SK-N-SH (cell line): ENCODE measurements at regions not wholly inside any gene's neighbourhood (a gene's known extent, or its start where the extent isn't known, plus 50 kb on each side); places are given as distances from the start of the nearest gene placed in this dataset.

Experiments used
- CTCF ChIA-PET: fragments of 300-600, 350-600 bp; formaldehyde crosslinking; extraction: SDS; loops from one replicate; lab custom pipeline; 2021; lab: Yijun Ruan, JAX
- POLR2A ChIA-PET: fragments of 350-600 bp; sonication (Branson Sonifier 250); formaldehyde crosslinking; extraction: SDS; loops from one replicate; lab custom pipeline; 2020; ENCODE audit warnings: antibody characterized with exemption, inconsistent platforms; lab: Yijun Ruan, JAX
- DNase-seq: peaks from one replicate; pipeline ENCODE4 v3.0.0; 2012
- H2AFZ ChIP-seq: fragments of 200-600 bp; sonication (generic); 2 replicates; pipeline ENCODE4 v1.8.1; 2016; ENCODE audit warnings: antibody characterized with exemption, mild to moderate bottlenecking, low read depth
- H3F3A ChIP-seq: fragments of 200-600 bp; sonication (generic); replicated peaks from 2 replicates; pipeline ENCODE3; 2016; ENCODE audit warnings: antibody characterized with exemption, mild to moderate bottlenecking; ENCODE audit not compliant: insufficient read depth
- H3K27ac ChIP-seq, 2 experiments: fragments of 200-500 bp in 1 of 2; fragments of 200-600 bp in 1 of 2; sonication (Bioruptor generic) in 1 of 2; sonication (generic), shearing (Covaris generic) in 1 of 2; 2 replicates each; pipeline versions ENCODE4 v1.5.1 to v1.6.1; 2014 to 2016; ENCODE audit warnings: low read depth in 2 of 2, inconsistent platforms in 1 of 2, low read length in 1 of 2, mild to moderate bottlenecking in 1 of 2, mixed read lengths in 1 of 2
- H3K27me3 ChIP-seq: fragments of 200-600 bp; sonication (generic), shearing (Covaris generic); 2 replicates; pipeline ENCODE4 v1.6.1; 2016; ENCODE audit warnings: mixed run types; ENCODE audit not compliant: insufficient read depth
- H3K36me3 ChIP-seq, 2 experiments: fragments of 200-500 bp in 1 of 2; fragments of 200-600 bp in 1 of 2; sonication (Bioruptor generic) in 1 of 2; sonication (generic) in 1 of 2; replicated peaks in 1 of 2; 2 replicates each; pipeline versions ENCODE3 to v1.5.1; 2014 to 2016; ENCODE audit warnings: low read length in 1 of 2, mild to moderate bottlenecking in 1 of 2; ENCODE audit not compliant: insufficient read depth in 2 of 2, control insufficient read depth in 1 of 2
- H3K4me1 ChIP-seq, 2 experiments: fragments of 200-500 bp in 1 of 2; fragments of 200-600 bp in 1 of 2; sonication (Bioruptor generic) in 1 of 2; sonication (generic), shearing (Covaris generic) in 1 of 2; 2 replicates each; pipeline versions ENCODE4 v1.5.1 to v1.6.1; 2014 to 2016; ENCODE audit warnings: low read depth in 1 of 2, low read length in 1 of 2, mixed run types in 1 of 2; ENCODE audit not compliant: insufficient read depth in 2 of 2, control insufficient read depth in 1 of 2
- H3K4me2 ChIP-seq: fragments of 200-600 bp; sonication (generic), shearing (Covaris generic); 2 replicates; pipeline ENCODE4 v1.6.1; 2017; ENCODE audit warnings: mixed run types
- H3K4me3 ChIP-seq, 2 experiments: fragments of 200-500 bp in 1 of 2; fragments of 200-600 bp in 1 of 2; sonication (Bioruptor generic) in 1 of 2; sonication (generic), shearing (Covaris generic) in 1 of 2; 2 replicates each; pipeline versions ENCODE4 v1.5.1 to v1.8.1; 2014 to 2016; ENCODE audit warnings: low read depth in 2 of 2, inconsistent platforms in 1 of 2, low read length in 1 of 2, mild to moderate bottlenecking in 1 of 2, mixed read lengths in 1 of 2, moderate library complexity in 1 of 2
- H3K79me2 ChIP-seq: fragments of 200-600 bp; sonication (generic); 2 replicates; pipeline ENCODE4 v1.8.1; 2017; ENCODE audit warnings: mild to moderate bottlenecking; ENCODE audit not compliant: insufficient read depth
- H3K9ac ChIP-seq: fragments of 200-600 bp; sonication (generic); 2 replicates; pipeline ENCODE4 v1.6.1; 2017; ENCODE audit warnings: mixed run types
- H3K9me2 ChIP-seq: fragments of 200-600 bp; sonication (generic); 2 replicates; pipeline ENCODE4 v1.6.1; 2017; ENCODE audit warnings: mixed run types
- H3K9me3 ChIP-seq: fragments of 200-600 bp; sonication (generic); 2 replicates; pipeline ENCODE4 v1.6.1; 2017; ENCODE audit warnings: mixed run types, mild to moderate bottlenecking, moderate library complexity
- H4K20me1 ChIP-seq: fragments of 200-600 bp; sonication (generic); 2 replicates; pipeline ENCODE4 v1.6.1; 2017; ENCODE audit warnings: mild to moderate bottlenecking, mixed run types; ENCODE audit not compliant: insufficient read depth
- EP300 ChIP-seq, 2 experiments: IDR thresholded peaks; 2 replicates each; pipeline versions ENCODE4 v1.4.0 to v1.6.1; 2012; ENCODE audit warnings: borderline replicate concordance in 1 of 2, low read depth in 1 of 2, low read length in 1 of 2
- EZH2phosphoT487 ChIP-seq: fragments of 200-600 bp; sonication (generic); IDR thresholded peaks from 2 replicates; pipeline ENCODE4 v1.6.1; 2017; ENCODE audit warnings: low read depth, mixed run types, mild to moderate bottlenecking, antibody characterized with exemption, moderate library complexity, borderline replicate concordance
- IRF3 ChIP-seq: fragments of 150-350 bp; IDR thresholded peaks from 2 replicates; pipeline ENCODE4 v1.6.1; 2016; ENCODE audit warnings: mild to moderate bottlenecking, low read depth, low read length
- MEF2A ChIP-seq: IDR thresholded peaks from 2 replicates; pipeline ENCODE4 v1.4.0; 2012; ENCODE audit warnings: low read depth, borderline replicate concordance
- NRF1 ChIP-seq: IDR thresholded peaks from 2 replicates; pipeline ENCODE4 v1.6.1; 2012; ENCODE audit warnings: low read depth, mild to moderate bottlenecking, low read length
- RCOR1 ChIP-seq: fragments of 150-350 bp; IDR thresholded peaks from 2 replicates; pipeline ENCODE4 v1.6.1; 2017; ENCODE audit warnings: antibody characterized with exemption, low read length
- REST ChIP-seq: IDR thresholded peaks from 2 replicates; pipeline ENCODE4 v1.6.1; 2012; ENCODE audit warnings: mild to moderate bottlenecking, low read depth, low read length, moderate library complexity
- RXRA ChIP-seq: IDR thresholded peaks from 2 replicates; pipeline ENCODE4 v1.4.0; 2012; ENCODE audit warnings: low read depth, mild to moderate bottlenecking, borderline replicate concordance
- USF1 ChIP-seq: IDR thresholded peaks from 2 replicates; pipeline ENCODE4 v1.4.0; 2012; ENCODE audit warnings: low read depth, borderline replicate concordance
- WGBS: methylation state at CpG from one replicate; pipeline ENCODE4 v1.1.6; 2017; ENCODE audit warnings: low lambda C conversion rate; 5-methylcytosine and 5-hydroxymethylcytosine counted together
- TF ChIP-seq, protein P1 (sequence below): fragments of 200-600 bp; sonication (generic); IDR thresholded peaks from 2 replicates; pipeline ENCODE4 v1.6.1; 2017; ENCODE audit warnings: antibody characterized with exemption, mild to moderate bottlenecking, moderate library complexity

DNA sequence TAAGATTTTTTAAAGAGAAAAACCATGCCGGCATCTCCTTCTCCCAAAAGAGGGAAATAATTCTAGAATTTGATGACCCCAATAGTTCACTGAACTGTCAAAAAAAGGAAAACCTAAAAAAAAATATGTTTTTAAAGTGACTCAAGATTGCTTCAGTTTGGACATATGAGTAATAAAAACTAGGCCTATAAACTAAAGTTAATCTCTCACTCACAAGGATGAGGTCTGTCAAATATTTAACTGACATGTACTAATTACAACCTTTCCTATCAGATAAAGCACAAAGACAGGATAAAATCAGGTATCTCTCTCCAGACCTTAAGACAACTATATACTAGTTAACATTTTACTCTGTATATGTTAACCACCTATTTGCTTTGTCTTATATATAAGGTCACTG, 231.9 kb downstream of the NSUN3 start:
- ChIA-PET CTCF (interaction anchor here (2.6 kb wide), 1 partner anchor 45 kb away, joined by 8 read pairs; no protein-coding TSS in a partner anchor), POLR2A (no interaction called here)
- Histone ChIP-seq H3K4me1 (no peaks in the 10 kb centered on the region), H3K9me2 (no peaks in the 10 kb centered on the region), H3K4me3 (no peak overlapping the region), H3F3A (no peaks in the 10 kb centered on the region), H4K20me1 (no peaks in the 10 kb centered on the region), H3K4me2 (no peak overlapping the region), H3K36me3 (no peaks in the 10 kb centered on the region), H2AFZ (no peak overlapping the region), H3K27me3 (no peaks in the 10 kb centered on the region), H3K9me3 (no peaks in the 10 kb centered on the region), H3K79me2 (no peaks in the 10 kb centered on the region), H3K9ac (no peak overlapping the region), H3K27ac (no peak overlapping the region)
- no peak for DNase-seq
- no peak for TF ChIP-seq MEF2A
- no peak for TF ChIP-seq EP300 (IDR thresholded peaks at IDR 0.05; ENCODE audit: borderline replicate concordance in 1 of 2, low read depth in 1 of 2, low read length in 1 of 2)
- TF ChIP-seq USF1 = no peak
- TF ChIP-seq EZH2phosphoT487 = no peak
- no peak for TF ChIP-seq RXRA
- TF ChIP-seq RCOR1 = no peak
- TF ChIP-seq IRF3 = no peak
- TF ChIP-seq REST = no peak
- TF ChIP-seq NRF1 = no peak
- TF ChIP-seq, protein P1, sequence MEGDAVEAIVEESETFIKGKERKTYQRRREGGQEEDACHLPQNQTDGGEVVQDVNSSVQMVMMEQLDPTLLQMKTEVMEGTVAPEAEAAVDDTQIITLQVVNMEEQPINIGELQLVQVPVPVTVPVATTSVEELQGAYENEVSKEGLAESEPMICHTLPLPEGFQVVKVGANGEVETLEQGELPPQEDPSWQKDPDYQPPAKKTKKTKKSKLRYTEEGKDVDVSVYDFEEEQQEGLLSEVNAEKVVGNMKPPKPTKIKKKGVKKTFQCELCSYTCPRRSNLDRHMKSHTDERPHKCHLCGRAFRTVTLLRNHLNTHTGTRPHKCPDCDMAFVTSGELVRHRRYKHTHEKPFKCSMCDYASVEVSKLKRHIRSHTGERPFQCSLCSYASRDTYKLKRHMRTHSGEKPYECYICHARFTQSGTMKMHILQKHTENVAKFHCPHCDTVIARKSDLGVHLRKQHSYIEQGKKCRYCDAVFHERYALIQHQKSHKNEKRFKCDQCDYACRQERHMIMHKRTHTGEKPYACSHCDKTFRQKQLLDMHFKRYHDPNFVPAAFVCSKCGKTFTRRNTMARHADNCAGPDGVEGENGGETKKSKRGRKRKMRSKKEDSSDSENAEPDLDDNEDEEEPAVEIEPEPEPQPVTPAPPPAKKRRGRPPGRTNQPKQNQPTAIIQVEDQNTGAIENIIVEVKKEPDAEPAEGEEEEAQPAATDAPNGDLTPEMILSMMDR = no peak
- 64% methylated on average over 1 of the region's 1 CpG for WGBS
